ENCODE measurements at regions not wholly inside any gene's neighbourhood (a gene's known extent, or its start where the extent isn't known, plus 50 kb on each side); places are given as distances from the start of the nearest gene placed in this dataset.
"Not testable (repeated sequence)": the region's sequence is repeated elsewhere in the genome, so short reads cannot be mapped to it uniquely, and the experiment has no call there.

DNA sequence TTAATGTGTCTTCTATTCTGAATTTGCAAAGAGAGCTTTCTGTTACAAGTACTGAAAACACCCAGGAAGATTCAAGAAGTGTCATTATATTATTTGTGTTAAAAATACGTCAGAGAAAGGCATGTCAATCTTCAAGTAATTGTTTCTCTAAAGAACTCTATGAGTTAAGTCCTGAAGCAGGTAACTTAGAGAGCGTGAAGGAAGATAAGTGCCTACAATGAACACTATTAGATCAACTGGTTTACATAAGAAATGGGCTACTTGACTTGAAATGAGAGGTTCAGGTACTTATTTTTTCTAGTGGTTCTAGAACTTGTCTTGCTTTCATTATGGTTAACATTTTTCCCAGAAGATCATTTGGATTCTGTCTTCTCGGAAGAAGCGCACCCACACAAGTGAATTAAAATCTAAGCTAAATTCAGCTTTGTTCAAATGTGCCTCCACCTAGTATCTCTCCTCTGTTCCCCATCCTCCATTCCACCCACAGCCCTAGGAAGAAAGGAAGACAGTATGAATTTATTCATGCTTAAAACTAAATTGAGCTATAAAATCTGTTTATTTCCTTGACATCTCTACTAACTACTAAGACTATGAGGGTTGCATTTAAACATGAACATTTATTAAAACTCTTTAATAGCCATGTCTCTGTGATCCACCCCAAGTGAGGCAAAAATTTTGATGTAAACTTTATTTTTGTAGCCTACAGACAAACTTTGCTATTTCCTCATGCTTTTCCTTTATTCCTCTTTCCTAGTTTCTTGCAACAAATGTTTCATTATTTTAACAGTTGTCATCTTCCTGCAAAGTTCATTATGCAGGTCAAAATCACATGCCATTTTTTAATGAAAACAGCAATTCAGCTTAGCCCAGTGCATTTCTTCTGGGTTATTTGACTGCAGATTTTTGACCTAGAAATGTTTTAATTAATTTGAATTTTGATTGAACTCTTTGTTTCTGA lies 206.8 kb downstream of the KCNJ2 start:
- no peak for DNase-seq

DNA sequence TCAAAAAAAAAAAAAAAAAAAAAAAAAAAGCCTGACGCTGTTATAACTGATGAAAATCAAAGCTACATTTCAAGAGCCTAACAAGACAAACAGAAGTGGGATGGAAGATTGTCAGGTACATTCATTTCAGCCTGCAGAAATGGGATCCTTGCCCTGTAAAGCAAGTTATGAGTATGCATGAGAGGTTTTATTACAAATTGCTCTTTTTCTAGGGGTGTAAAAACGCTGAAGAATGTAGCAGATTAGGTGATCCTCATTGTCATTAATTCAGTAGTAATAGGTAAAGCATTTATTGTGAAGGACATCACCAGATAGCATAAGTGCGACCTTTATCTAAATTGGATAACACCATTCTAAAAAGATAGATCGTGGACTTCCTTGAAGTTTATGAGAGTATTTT lies 208.3 kb downstream of the KCNJ2 start:
- DNase-seq: no peak

DNA sequence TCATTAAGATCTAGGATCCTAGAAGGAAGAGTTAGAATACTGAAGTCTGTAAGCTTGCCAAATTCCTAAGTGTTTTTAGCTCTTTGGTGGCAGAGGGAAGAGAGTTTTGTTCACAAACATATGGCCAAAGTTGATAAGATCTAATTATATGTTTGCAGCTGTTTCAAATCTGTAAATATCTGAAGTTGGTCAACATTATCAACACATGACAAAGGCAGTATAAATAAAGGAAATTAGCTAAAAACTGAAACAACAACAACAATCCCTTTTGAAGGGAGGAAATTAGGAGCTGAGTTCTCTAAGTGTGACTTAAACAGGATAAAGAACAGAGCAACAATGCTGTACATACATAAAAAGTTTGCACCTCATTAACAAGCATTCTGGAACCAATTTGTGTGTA lies 208.7 kb downstream of the KCNJ2 start:
- no peak for DNase-seq

DNA sequence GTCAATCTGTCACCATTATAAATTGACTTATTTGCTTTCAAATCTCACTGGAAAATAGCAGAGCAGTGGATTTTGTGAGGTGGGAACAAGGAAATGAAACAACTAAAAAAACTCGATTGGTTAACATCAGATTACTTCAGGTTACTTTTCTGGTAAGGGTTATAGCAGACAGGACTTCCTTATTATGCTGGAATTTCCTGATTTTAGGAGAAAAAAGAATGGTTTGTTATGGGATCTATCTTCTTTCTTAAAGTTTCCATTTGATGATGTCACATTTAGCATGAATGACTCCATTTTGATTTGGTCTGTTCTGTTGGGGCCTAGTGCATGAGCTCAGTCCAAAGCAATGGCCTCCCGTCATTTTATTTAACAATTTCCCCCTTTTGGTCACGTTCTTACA lies 210.6 kb downstream of the KCNJ2 start:
- no peak for DNase-seq

DNA sequence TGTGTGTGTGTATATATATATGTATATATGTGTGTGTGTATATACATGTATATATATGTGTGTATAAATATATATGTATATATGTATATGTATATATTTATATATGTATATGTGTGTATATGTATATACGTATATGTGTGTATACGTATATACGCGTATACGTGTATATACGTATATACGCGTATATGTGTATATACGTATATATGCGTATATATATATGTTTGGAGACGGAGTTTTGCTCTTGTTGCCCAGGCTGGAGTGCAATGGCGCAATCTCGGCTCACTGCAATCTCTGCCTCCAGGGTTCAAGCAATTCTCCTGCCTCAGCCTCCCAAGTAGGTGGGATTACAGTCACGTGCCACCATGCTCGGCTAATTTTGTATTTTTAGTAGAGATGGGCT lies 212.6 kb downstream of the KCNJ2 start:
- DNase-seq: not testable (repeated sequence)

DNA sequence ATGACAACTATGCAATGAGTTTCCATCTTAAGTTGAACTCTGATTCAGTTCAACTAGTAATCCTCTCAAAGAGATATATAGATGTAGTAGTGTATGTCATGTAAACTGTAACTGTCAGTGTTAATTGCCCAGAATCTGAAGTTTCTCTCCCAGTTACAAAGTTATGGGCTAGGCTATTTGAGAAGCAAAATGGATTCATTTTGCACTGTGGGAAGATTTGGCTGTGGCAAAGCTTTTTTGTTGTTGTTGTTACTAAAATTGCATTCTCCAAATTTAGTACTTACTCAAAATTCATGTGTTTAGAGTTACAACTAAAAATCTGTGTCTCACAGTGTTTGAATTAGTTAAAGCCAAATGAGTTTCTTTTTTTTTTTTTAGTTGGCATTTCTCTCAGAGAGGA lies 219.0 kb downstream of the KCNJ2 start:
- no peak for DNase-seq

DNA sequence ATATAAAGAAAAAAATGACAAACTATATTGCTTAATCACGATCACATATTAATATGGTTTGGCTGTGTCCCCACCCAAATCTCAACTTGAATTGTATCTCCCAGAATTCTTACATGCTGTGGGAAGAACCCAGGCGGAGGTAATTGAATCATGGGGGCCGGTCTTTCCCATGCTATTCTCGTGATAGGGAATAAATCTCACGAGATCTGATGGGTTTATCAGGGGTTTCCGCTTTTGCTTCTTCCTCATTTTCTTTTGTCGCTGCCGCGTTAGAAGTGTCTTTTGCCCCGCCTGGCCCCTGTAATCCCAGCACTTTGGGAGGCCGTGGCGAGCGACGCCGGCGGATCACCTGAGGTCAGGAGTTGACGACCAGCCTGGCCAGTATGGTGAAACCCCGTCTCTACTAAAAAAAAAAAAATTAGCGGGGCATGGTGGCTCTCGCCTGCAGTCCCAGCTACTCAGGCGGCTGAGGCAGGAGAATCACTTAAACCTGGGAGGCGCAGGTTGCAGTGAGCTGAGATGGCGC lies 220.0 kb downstream of the KCNJ2 start:
- not testable (repeated sequence) for DNase-seq

DNA sequence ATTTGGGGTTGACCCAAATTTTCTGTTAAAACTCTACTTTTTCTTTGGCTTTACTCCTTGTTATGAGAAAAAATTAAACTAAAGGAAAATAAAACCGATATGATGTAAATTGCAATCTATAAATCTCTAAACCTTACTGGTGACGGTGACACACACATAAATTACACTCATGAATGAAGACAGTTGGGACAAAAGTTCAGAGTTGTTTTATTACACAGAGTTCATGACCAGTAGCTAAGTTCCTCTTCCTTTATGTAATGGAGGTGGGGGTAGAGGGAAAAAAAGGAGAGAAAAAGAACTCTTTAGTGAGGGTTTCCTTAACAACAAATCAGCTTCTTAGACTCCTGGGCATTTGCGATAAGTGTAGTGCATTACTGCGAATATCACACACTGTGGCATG lies 220.7 kb downstream of the KCNJ2 start:
- DNase-seq: no peak

DNA sequence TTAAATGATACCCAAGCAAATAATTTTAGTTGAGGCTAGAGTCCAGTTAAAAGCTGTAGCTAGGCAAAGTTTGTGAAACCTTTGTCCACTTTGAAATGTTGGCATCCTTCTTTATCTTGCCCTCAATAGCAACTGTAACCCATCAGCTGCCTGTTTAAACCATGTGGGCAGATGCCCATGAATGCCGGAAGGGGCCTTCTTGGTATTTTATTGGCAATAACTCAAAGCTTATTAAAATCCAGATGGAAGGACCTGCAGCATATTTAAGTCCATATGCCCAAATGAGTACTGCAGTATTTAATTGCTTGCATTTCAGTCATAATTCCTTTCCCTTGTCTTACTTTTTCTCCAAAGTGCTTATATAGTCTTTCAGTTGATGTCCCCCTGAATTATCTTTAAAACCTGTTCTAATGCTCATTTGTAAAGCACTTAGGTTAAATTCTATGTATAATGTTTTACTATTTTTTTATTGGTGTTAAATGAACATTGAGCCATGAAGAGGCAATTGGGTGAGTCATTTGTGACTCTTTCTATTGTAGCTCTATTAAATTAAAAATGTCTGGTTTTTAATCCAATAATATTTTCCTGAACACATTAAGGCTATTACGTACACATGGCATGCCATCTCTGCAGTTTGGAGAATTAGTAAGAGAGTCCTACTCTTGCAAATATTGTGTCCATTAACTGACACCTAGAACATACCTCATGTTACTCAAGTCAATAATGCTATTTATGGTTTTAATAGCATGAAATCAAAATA lies 225.3 kb downstream of the KCNJ2 start:
- DNase-seq: no peak

DNA sequence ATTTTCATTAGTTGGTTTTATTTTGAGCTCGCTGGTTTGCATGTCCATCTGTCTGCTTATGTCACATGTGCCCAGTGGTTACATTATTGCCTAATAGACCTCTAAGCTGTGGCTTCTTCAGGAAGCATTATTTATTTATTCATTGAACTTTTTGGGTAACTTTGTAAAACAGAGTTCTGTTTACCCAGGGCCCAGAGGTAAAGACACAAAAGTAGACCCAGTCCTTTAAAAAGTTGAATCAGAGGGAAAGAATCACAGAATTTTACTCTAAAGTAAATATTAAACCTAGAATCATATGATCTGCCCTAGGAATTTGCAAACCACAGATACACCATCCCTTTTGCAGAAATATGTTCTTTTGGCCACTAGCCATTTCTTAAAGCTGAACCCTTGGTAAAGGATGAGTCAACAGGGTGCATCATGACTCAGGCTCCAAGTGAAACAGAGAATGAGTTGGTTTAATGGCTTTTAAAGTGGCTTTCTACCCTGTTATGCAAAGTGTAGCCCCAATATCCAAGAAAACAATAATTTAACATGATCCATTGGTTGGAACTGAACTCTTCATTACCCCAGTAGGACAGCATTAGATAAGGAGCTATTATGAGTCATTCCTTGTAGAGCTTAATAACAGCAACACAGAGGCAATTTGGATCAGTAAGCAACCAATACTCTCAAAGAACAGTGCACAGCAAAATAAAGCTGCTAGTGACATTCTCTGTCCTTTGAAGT lies 236.3 kb downstream of the KCNJ2 start:
- DNase-seq: peak; percentile 67

DNA sequence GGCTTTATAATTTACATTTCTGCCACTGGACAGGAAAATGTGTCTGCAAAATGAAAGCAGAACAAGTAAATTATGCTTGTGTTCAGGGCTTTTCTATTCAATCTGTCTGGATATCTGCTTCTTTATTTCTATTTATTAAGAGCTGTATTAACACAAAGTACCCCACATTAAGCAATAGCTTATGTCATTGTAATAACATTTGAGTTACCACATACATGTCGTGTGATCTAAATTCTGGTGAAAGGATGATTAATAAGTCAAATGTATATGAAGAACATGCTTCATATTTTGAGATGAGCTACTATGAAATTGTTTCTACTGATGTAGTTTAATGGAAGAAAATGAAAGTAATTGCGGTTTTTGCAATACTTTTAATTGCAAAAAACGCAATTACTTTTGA lies 238.2 kb downstream of the KCNJ2 start:
- DNase-seq: no peak

DNA sequence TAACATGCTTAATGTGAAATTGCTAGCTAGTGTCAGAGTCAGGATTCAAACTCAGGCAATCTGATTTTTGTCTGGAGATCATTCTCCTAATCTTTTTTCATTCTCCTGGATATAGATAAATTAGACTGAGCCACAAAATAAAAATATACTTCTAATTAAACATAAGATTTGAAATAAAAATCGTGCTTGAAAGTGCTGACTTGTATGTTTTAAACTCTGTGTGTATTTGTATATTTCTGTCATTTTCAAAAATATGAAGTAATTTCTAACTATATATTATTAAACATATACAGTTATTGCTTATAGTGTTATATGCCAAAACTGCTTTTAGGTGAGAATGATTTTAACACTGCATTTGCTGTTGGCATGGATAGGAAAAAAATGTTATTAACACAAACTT lies 239.4 kb downstream of the KCNJ2 start:
- DNase-seq: no peak

DNA sequence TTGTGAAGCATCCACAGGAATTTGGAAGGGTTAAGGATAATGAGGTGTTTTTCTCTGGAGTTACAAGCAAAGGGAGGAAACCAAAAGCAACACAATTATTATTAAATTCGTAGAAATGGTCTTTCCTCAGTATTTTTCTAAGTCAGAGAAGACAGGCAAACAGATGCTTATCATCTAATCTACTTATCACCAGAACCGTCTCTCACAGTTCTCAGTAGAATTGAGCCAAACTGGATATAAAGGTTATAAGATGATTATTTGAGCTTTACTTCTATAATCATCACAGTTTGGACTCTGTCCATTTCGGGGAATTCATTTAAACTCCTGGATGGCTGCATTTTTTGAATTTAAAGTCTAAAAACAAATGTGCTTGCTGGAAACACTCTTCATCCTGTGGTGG lies 245.0 kb downstream of the KCNJ2 start:
- DNase-seq: no peak

DNA sequence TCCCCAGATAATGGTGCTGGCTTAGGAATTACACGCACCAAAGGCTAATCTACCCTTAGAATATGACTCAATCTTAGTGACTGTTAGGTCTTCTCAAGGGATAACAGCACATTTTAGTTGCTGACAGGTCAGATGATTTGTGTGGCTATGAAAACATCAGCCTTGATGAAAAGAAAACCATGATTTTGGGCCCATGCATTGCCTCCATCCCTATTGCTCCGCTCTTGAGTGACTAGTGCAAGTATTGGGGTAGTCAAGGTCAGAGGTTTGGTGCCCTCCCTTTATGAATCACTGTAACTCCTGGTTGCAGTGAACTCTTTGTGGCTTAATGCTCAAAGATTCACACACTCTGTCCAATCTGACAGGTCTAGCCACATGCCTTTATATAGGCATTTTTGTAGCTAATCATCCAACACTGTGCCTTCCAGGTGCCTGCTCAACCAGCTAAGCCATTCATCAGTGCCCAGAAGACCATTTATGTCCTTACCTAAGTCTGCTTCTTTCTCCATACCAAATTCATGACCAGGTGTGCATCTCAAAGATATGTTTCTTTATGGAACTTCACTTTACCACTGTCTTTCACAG lies 251.6 kb downstream of the KCNJ2 start:
- no peak for DNase-seq

DNA sequence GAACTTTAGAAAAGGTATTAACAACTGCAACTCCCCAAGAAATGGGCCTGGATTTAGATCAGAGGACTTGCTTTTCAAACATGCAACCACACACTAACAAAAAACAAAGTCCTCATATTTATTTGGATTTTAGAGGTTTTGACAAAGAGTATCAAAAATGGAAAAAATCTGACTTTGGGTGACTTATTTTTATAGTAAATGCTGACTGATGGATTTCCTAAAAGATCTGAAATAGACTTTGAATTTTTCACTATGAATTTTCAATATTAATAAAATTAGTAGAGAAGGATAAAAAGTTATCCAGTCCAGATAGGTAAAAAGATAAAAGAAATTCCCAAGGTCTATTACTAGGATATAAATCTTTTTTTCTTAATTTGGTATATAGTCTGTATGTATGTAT lies 253.5 kb downstream of the KCNJ2 start:
- DNase-seq: no peak

DNA sequence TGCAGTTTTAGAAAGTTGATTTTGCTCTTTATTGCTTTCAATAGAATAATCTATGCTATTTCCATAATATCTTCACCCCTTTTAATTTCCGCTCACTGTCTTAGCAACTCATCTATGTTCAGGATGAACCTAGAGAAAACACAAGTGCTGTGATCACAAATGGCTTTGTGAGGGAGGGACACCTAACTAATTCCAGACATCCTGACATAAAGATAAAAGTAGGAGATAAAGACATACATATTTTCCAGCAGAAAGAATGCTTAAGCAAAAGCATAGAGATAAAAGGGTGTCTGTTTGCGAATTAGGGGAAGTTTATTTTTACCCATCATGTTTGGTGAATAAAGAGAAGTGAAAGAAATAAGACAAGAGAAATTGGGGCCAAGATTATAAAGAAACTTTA lies 254.2 kb downstream of the KCNJ2 start:
- no peak for DNase-seq

DNA sequence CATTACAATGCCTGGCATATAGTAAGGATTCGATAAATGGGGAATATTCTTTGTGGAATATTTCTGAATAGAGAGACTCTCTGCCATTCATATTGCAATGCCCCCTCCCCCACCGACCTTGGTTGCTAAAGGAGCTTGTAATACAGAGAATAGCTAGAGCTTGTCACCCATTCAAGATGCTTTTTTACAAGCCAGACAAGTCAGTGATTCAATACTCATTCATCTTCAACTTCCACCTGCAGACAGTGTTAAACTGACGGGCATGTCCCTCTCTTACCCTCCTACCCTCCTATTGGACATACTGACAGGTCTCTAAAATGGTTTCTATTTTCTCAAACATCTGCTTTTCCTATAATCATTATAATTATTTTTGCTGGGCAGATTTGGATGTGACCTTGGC lies 257.4 kb downstream of the KCNJ2 start:
- no peak for DNase-seq

DNA sequence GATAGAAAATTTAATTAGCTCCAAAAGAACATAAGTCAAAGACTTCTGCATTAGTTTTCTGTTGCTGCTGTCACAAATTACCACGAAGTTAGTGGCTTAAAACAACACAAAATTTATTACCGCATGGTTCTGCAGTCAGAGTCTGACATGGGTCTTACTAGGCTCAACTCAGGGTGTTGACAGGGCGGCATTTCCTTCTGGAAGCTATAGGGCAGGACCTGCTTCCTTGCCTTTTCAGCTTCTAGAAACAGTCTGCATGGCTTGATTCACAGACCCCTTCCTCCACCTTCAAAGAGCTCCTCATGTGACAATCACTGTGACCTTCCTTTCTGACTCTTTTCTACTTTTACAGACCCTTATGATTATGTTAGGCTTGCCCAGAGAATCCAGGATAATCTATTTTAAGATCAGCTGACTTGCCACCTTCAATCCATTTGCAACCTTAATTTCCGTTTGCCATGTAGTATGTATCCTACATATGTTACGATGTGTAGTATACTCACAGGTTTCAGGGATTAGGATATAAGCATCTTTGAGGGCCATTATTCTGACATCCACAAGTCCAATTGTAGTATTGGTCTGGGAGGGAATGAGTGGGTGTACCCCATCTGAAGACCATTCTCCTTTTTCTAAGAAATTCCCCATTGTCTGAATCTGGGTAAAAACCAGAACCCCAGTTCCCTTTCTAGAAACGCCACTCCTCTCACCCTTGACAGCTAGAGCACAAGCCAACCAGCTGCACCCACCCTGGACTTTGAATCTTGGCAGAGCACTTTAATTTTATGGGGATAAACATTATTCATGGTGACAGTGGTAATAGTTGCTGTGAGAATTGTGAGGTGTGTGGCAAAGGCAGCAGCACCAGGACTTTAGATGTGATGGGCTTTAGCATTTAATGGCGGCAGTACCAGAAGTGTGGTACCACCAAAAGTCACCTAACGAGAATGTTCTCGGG lies 265.5 kb downstream of the KCNJ2 start:
- DNase-seq: no peak

DNA sequence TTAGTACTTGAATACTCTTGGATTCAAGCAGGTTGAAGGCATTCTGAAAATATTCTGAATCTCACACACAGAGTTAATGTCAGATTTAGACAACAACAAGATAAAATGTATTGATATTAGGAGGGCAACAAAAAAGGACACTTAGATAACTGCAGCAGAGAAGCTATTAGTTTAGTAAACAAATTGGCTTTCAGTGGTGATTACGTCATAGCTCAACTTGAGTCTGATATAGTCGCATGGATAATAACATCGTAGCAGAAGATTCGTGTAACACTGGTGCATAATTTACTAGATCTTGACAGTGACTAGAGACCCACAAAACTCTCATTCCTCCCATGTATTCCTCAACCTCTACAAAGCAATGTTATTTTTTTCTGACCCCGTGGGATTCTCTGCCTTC lies 268.3 kb downstream of the KCNJ2 start:
- DNase-seq: no peak

DNA sequence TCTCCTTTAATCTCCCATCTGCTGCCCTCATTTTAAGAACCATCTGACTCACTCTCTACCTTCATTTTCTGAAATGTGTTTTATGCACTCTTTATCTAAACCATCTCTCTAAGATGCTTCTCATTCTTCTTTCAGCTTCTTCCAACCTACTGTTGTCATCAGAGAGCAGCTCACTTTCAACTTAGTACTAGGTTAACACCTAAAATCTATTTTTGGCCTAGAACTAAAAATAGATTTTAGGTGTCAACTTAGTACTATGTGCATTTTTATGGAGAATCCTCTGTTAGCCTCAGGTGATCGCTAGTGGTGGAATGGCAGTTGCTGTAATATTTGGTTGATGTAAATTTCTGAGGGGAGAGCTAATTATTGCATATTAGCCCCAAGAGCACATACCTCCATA lies 277.1 kb downstream of the KCNJ2 start:
- no peak for DNase-seq

DNA sequence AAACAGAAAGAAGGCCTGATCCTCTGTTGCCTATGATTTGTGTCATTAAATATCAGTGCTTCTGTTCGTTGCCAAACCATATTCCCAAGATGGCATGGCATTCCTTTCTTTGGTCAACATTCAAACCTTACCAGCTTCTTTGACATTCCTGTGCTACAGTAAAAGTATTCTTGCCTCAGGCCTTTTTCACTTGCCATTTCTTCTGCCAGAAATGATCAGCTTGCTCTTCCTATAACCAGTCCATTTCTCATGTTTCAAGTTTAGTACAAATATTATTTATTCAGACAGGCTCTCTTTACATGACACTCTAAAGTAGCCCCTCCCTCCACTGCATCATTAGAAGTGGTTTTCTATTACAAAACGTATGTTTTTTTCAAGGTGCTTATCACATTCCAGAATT lies 278.3 kb downstream of the KCNJ2 start:
- no peak for DNase-seq

DNA sequence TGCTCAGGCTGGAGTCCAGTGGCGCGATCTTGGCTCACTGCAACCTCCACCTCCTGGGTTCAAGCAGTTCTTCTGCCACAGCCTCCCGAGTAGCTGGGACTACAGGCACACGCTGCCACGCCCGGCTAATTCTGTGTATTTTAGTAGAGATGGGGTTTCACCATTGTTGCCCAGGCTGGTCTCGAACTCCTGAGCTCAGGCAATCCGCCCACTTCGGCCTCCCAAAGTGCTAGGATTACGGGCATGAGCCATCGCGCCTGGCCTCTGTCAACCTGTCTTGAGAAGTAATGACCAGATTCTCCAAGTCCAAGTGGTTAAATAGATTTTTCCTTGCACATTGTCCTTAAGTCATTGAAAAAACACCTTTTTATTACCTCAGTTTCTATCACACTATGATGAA lies 283.7 kb downstream of the KCNJ2 start:
- DNase-seq: not testable (repeated sequence)

Data from hematopoietic multipotent progenitor cell treated with erythropoietin and hydrocortisone succinate and interleukin-3 and kit ligand, for 6 days (in vitro differentiated cells).